ENCODE measurements at regions not wholly inside any gene's neighbourhood (a gene's known extent, or its start where the extent isn't known, plus 50 kb on each side); places are given as distances from the start of the nearest gene placed in this dataset.
"Not testable (repeated sequence)": the region's sequence is repeated elsewhere in the genome, so short reads cannot be mapped to it uniquely, and the experiment has no call there.

- Histone ChIP-seq H3K27me3 (ENCODE audit: control insufficient read depth in 3 of 3, insufficient read depth in 3 of 3, low read length in 3 of 3) (peaks cover 0 to 18% (median 3%) of the 10 kb centered on the region in 3 donors), H3K36me3 (ENCODE audit: control insufficient read depth in 3 of 3, insufficient read depth in 3 of 3, low read length in 3 of 3) (no peaks in the 10 kb centered on the region), H3K4me3 (ENCODE audit: low read length in 3 of 3) (no peak overlapping the region), H3K4me1 (ENCODE audit: control insufficient read depth in 3 of 3, insufficient read depth in 3 of 3, low read length in 3 of 3) (peaks cover 0 to 2% (median 0%) of the 10 kb centered on the region in 3 donors), H3K9ac (ENCODE audit: low read depth in 1 of 3, low read length in 3 of 3) (no peak overlapping the region), H3K9me3 (ENCODE audit: control insufficient read depth in 3 of 3, low read length in 3 of 3) (no peaks in the 10 kb centered on the region), H3K27ac (ENCODE audit: low read depth, low read length) (no peak overlapping the region)
Measured at GRCh38 chr19:34577531-34578101, 96.1 kb downstream of the WTIP start.

- H3K4me1 ChIP-seq (ENCODE audit: control insufficient read depth in 3 of 3, insufficient read depth in 3 of 3, low read length in 3 of 3): peaks cover 0 to 2% (median 0%) of the 10 kb centered on the region in 3 donors
- H3K4me3 ChIP-seq (ENCODE audit: low read length in 3 of 3): no peak overlapping the region
- H3K27me3 ChIP-seq (ENCODE audit: control insufficient read depth in 3 of 3, insufficient read depth in 3 of 3, low read length in 3 of 3): peaks cover 0 to 18% (median 3%) of the 10 kb centered on the region in 3 donors
- H3K9me3 ChIP-seq (ENCODE audit: control insufficient read depth in 3 of 3, low read length in 3 of 3): no peaks in the 10 kb centered on the region
- no peak overlapping the region for H3K9ac ChIP-seq (ENCODE audit: low read depth in 1 of 3, low read length in 3 of 3)
- H3K36me3 ChIP-seq (ENCODE audit: control insufficient read depth in 3 of 3, insufficient read depth in 3 of 3, low read length in 3 of 3): no peaks in the 10 kb centered on the region
- H3K27ac ChIP-seq (ENCODE audit: low read depth, low read length): no peak overlapping the region
Measured at GRCh38 chr19:34577056-34577455, 95.5 kb downstream of the WTIP start.

DNA sequence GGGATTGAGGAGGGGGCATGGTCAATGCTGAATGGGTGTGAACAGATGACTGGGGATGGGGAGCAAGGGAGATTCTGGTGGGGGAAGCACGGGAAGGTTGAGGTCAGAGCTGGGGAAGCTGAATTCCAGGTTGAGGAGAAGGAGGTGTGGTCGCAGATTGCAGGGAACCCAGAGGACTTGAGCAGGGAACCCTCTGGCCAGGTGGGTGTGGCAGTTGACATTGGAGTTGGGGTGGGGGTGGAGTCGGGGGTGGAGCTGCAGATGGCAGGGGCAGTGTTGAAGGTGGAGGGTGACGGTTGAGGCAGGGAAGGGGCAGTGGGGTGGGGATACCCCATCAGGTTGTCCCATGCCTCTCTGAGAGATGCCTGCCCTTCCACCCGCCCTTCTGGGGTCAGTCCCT, 94.7 kb downstream of the WTIP start:
- Histone ChIP-seq H3K36me3 (ENCODE audit: control insufficient read depth in 3 of 3, insufficient read depth in 3 of 3, low read length in 3 of 3) (no peaks in the 10 kb centered on the region), H3K9me3 (ENCODE audit: control insufficient read depth in 3 of 3, low read length in 3 of 3) (no peaks in the 10 kb centered on the region), H3K4me1 (ENCODE audit: control insufficient read depth in 3 of 3, insufficient read depth in 3 of 3, low read length in 3 of 3) (peaks cover 0 to 2% (median 0%) of the 10 kb centered on the region in 3 donors), H3K9ac (ENCODE audit: low read depth in 1 of 3, low read length in 3 of 3) (no peak overlapping the region), H3K27ac (ENCODE audit: low read depth, low read length) (no peak overlapping the region), H3K4me3 (ENCODE audit: low read length in 3 of 3) (no peak overlapping the region), H3K27me3 (ENCODE audit: control insufficient read depth in 3 of 3, insufficient read depth in 3 of 3, low read length in 3 of 3) (peaks cover 0 to 18% (median 3%) of the 10 kb centered on the region in 3 donors)

DNA sequence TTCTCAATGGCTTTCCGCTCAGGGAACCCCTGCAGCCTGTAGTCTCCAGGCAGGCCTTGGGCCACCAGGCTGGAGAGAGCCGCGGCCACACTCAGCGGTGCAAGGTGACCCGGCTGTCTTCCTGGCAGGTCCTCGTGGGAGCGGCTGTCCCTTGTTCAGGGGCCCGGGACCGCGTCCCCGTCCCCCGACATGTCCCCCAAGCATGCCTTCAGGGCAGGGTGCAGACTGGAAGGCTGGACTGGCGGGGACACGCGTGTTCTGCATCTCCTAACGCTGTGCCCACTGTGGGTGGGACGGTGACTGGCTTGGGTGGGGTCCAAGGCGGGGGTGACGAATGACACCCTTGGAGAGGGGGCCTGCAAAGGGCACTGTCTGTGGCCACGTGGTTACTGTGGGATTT, 93.6 kb downstream of the WTIP start:
- H3K4me3 ChIP-seq (ENCODE audit: low read length in 3 of 3): no peak overlapping the region
- H3K4me1 ChIP-seq (ENCODE audit: control insufficient read depth in 3 of 3, insufficient read depth in 3 of 3, low read length in 3 of 3): peaks cover 0 to 2% (median 0%) of the 10 kb centered on the region in 3 donors
- H3K36me3 ChIP-seq (ENCODE audit: control insufficient read depth in 3 of 3, insufficient read depth in 3 of 3, low read length in 3 of 3): no peaks in the 10 kb centered on the region
- H3K9me3 ChIP-seq (ENCODE audit: control insufficient read depth in 3 of 3, low read length in 3 of 3): peaks cover 0 to 3% (median 2%) of the 10 kb centered on the region in 3 donors
- H3K27me3 ChIP-seq (ENCODE audit: control insufficient read depth in 3 of 3, insufficient read depth in 3 of 3, low read length in 3 of 3): peaks cover 0 to 18% (median 3%) of the 10 kb centered on the region in 3 donors
- H3K27ac ChIP-seq (ENCODE audit: low read depth, low read length): no peak overlapping the region
- H3K9ac ChIP-seq (ENCODE audit: low read depth in 1 of 3, low read length in 3 of 3): no peak overlapping the region

DNA sequence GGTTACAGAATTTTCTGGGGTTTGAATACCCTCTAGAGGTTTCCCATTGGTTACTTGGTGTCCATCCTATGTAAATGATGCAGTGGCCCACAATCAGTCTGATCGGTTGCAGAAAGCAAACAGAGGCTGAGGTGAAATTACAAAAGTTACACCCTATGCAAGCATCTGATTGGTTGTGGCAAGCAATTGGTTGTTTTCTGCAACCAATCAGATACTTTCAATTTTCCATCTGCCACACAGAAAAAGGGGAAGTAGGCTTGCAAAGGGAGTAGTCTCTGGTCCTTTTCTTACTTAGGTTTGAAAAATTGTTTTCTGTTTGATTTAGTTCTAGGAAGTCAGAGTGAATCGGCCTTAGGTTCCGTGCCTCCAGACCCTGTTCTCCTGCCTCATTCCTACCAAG, 93.1 kb downstream of the WTIP start:
- H3K9me3 ChIP-seq (ENCODE audit: control insufficient read depth in 3 of 3, low read length in 3 of 3): peaks cover 0 to 4% (median 2%) of the 10 kb centered on the region in 3 donors
- H3K27ac ChIP-seq (ENCODE audit: low read depth, low read length): no peak overlapping the region
- peaks cover 0 to 14% (median 0%) of the 10 kb centered on the region in 3 donors for H3K27me3 ChIP-seq (ENCODE audit: control insufficient read depth in 3 of 3, insufficient read depth in 3 of 3, low read length in 3 of 3)
- H3K9ac ChIP-seq (ENCODE audit: low read depth in 1 of 3, low read length in 3 of 3): no peak overlapping the region
- no peaks in the 10 kb centered on the region for H3K36me3 ChIP-seq (ENCODE audit: control insufficient read depth in 3 of 3, insufficient read depth in 3 of 3, low read length in 3 of 3)
- H3K4me3 ChIP-seq (ENCODE audit: low read length in 3 of 3): no peak overlapping the region
- peaks cover 0 to 2% (median 0%) of the 10 kb centered on the region in 3 donors for H3K4me1 ChIP-seq (ENCODE audit: control insufficient read depth in 3 of 3, insufficient read depth in 3 of 3, low read length in 3 of 3)

DNA sequence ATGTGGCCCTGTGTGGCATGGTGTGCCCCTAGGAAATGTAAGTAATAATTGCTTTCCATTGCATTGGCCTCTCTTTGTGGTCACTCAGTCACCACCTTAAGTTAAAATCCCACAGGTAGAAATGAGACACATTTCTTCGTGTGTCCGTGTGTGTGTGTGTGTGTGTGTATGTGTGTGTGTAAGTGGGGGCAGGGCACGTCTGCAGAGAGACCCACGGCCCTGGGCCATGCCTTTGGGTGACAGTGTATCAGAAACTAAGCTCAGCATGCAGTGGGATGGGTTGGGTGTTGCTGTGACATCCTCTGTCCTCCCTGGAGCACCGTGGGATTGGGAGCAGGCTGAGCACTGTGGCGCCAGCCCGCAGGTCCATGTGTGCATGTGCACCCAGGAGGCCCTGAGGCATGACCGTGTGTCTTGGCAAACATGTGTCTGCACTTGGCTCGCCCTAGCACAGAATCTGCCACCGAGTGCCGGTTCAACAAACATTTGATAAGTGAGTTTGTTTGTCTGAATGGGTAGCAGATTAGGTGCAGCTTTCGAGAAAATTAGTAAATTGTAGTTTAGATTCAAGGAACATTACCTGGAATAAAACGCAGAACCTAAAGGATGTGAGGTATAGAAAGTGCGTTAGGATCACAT, 91.8 kb downstream of the WTIP start:
- H3K4me3 ChIP-seq (ENCODE audit: low read length in 3 of 3): no peak overlapping the region
- peaks cover 0 to 3% (median 0%) of the 10 kb centered on the region in 3 donors for H3K27me3 ChIP-seq (ENCODE audit: control insufficient read depth in 3 of 3, insufficient read depth in 3 of 3, low read length in 3 of 3)
- no peak overlapping the region for H3K27ac ChIP-seq (ENCODE audit: low read depth, low read length)
- H3K9me3 ChIP-seq (ENCODE audit: control insufficient read depth in 3 of 3, low read length in 3 of 3): peaks cover 0 to 4% (median 2%) of the 10 kb centered on the region in 3 donors
- H3K9ac ChIP-seq (ENCODE audit: low read depth in 1 of 3, low read length in 3 of 3): no peak overlapping the region
- no peaks in the 10 kb centered on the region for H3K36me3 ChIP-seq (ENCODE audit: control insufficient read depth in 3 of 3, insufficient read depth in 3 of 3, low read length in 3 of 3)
- H3K4me1 ChIP-seq (ENCODE audit: control insufficient read depth in 3 of 3, insufficient read depth in 3 of 3, low read length in 3 of 3): no peaks in the 10 kb centered on the region

GRCh38 chr19:34570140-34570539, 88.6 kb downstream of the WTIP start:
- not testable (repeated sequence) for H3K27ac ChIP-seq (ENCODE audit: low read depth, low read length); H3K4me1 ChIP-seq (ENCODE audit: control insufficient read depth in 3 of 3, insufficient read depth in 3 of 3, low read length in 3 of 3); H3K9me3 ChIP-seq (ENCODE audit: control insufficient read depth in 3 of 3, low read length in 3 of 3); H3K4me3 ChIP-seq (ENCODE audit: low read length in 3 of 3); H3K9ac ChIP-seq (ENCODE audit: low read depth in 1 of 3, low read length in 3 of 3); H3K27me3 ChIP-seq (ENCODE audit: control insufficient read depth in 3 of 3, insufficient read depth in 3 of 3, low read length in 3 of 3); H3K36me3 ChIP-seq (ENCODE audit: control insufficient read depth in 3 of 3, insufficient read depth in 3 of 3, low read length in 3 of 3)

DNA sequence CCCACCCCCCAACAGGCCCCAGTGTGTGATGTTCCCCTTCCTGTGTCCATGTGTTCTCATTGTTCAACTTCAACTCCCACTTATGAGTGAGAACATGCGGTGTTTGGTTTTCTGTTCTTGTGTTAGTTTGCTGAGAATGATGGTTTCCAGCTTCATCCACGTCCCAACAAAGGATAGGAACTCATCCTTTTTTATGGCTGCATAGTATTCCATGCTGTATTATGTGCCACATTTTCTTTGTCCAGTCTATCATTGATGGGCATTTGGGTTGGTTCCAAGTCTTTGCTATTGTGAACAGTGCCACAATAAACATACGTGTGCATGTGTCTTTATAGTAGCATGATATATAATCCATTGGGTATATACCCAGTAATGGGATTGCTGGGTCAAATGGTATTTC, 80.8 kb downstream of the WTIP start:
- not testable (repeated sequence) for H3K9me3 ChIP-seq (ENCODE audit: control insufficient read depth in 3 of 3, low read length in 3 of 3); H3K4me1 ChIP-seq (ENCODE audit: control insufficient read depth in 3 of 3, insufficient read depth in 3 of 3, low read length in 3 of 3); H3K27ac ChIP-seq (ENCODE audit: low read depth, low read length); H3K36me3 ChIP-seq (ENCODE audit: control insufficient read depth in 3 of 3, insufficient read depth in 3 of 3, low read length in 3 of 3); H3K9ac ChIP-seq (ENCODE audit: low read depth in 1 of 3, low read length in 3 of 3); H3K4me3 ChIP-seq (ENCODE audit: low read length in 3 of 3); H3K27me3 ChIP-seq (ENCODE audit: control insufficient read depth in 3 of 3, insufficient read depth in 3 of 3, low read length in 3 of 3)
